ENCODE measurements at regions not wholly inside any gene's neighbourhood (a gene's known extent, or its start where the extent isn't known, plus 50 kb on each side); places are given as distances from the start of the nearest gene placed in this dataset.

DNA sequence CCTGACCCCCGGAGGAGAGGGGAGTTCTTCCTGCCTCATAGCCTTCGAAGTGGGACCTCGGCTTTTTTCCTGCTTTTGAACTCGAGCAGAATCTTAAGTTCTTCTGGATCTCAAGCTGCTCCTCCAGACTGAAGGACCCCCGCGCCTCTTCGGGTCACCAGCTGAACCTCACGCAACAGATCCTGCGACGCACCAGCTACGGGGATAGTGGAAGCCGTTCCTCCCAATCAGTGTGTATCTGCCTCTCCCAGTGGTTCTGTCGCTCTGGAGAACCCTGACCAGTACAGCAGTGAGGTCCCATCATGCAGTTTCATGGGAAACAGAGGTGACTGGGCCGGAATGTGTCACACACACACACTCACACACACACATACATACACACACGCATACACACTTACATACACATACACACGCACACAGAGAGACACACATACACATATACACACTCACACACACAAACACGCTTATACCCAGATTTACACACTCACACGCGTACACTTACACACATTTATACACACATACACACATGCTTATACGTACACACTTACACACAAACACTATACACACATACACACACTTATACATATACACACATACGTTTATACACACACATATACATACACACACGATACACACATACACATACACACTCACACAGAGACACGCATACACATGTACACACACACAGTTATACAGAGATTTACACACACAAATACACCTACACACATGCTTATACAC is 170.0 kb downstream of the TTLL2 start:
- DNase-seq = no peak

DNA sequence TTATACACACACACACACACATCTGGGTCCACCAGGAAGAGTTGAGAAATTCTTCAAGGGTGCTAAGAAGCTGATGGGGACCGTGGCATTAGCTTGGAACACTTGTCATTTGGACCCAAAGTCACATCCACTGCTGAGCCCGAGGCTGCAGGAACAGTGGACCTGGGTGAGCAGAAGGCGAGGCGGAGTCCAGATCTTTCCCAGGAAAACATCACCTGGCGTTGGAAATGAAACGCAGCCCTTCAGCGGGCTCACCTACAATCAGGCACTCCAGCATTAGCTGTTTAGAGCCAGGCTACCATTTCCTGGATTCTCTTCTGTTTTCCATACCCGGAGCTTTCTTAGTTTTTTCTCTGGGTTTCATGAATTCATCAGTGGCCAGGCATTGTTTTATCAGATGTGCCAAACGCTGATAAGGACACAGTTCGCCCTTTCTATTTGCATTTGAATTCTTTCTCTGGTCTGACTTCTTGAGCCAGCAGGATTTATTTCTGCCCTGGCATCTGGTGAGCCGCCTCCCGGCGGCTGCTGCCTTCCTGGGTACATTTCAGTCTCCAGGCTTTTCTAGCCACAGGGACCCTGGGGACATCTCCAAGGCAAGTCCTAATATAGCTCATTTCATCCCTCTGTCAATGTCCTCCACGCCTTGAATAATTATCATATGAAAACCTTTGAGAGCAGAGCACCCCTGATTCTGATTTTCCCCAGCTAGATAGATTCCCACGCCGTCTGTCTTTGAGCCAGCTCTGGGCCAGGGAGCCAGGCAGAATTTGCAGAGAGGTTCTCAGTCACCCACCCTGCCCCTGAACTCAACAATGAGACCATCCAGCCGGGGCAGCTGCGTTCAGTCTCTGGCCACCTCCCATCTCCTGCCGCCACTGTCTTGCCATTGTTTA is 170.9 kb downstream of the TTLL2 start:
- peak; percentile 59 to 61 for DNase-seq

DNA sequence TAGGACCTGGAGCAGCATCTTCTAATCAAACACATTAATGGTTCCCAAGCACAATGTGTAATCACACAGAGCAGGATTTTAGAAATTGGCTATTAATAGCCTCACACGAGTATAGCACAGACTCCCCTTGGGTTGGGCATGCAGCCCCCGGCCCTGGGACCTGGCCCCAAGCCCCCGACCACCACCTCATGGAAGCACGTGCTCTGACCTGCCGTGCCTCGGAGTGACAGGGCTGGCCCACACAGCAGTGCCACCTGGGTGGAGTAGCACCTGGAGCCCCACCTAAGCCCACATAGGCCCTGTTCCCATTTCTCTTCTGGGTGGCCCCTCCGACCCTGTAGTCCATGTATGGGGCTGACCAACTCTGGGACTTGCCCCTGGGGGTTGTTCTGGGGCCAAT is 171.8 kb downstream of the TTLL2 start:
- no peak for DNase-seq

DNA sequence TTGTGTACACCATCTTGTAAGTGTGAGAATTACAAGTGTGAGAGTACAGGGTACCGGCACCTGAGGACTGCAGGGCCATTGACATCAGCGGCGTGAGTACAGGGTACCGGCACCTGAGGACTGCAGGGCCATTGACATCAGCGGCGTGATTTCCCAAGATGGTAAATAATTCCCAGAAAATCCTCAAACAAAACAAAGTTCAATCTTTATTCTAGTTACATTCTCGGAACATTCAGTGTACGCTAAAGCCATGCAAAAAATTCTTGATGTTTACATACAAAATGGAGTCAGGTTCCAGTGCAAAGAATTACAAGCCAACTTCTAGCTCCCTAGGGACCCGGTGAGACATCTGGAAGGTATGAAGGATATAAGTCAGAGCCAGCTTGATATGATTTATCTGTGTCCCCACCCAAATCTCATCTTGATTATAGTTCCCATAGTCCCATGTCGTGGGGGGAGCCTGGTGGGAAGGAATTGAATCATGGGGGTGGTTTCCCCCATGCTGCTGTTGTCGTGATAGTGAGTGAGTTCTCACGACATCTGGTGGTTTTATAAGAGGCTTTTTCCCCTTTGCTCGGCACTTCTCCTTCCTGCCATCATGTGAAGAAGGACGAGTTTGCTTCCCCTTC is 172.7 kb downstream of the TTLL2 start:
- DNase-seq = no peak

DNA sequence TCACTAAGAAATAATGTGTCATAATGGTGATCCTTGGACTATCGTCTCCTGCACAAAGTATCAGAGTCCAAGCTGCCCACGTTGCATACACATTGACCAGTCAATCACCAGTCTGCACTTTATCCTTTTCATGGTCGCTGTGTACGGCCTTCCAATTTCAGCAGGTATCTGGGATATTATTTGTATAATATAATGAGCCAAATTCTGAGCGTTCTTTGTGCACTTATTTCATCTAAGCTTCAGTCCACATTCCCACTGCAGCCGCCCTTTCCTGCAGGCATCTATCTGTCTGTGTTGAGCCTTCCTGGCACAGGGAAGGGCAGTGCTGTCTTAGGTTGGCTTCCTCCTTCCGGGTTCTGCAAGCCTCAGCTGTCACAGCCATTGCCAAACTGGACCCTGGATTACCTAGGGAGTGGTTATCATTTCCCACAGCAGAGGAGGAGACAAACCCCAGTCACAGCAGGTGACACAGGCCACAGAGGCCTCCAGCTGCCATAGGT is 174.3 kb downstream of the TTLL2 start:
- no peak for DNase-seq

DNA sequence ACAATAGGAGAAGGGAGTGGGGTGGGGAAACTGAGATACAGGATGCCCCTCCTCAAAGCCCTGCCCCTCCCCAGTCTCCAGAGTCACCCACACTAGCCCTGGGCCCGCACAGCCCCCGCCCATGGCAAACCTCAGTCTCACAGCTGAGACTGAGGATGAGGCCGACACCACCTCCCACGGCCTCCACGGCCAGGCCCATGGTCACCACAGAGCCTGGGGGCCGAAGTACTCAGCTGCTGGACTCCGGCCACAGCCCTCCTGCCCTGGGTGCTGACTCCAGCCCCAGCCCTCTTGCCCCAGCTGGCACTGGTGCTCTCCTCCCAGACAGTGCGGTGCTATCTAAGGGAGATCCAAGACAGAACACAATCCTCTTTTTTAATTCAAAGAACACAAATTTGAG is 176.1 kb downstream of the TTLL2 start:
- DNase-seq = no peak

DNA sequence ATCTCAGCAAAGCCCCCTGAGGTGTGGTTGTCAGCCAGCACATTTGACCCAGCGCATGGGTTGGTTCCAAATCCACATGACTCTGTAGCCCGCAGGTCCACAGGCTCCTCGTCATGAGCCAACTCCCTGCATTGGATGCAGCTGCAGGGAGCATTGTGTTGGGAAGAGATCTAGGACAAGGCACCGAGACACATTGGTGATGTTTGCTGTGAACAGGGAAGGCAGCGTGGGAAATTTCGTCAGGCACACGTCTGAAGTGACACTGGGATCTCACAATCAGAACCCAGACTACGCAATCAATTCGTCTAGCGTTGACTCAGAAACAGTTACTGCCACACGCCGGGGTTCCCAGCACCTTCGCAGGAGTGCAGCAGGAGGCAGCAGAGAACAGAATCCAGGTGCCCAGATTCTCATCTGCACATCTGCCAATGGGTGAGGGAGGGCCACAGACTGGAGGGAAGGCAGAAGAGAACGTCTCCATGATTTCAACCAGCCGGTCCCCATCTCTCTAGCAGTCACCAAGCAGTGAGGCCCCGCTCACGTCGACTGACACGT is 177.0 kb downstream of the TTLL2 start:
- no peak for DNase-seq

DNA sequence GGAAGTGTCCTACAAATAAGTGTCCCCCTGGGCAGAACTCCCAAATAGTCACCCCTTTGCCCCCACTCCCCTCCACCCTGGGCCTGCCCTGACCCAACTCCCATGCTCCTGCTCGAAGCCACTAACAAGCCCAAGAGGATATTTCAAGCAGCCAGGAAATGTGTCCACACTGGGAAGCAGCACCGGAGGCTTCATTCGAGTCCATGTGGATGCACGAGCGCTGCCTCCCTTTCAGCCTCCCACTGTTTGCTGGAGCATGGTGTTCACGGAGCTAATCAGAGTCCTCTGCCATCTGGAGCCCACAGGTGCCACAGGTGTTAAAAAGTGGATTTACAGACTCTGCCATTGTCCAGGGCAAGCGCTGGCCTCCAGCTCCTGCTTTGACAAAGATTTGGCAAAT is 177.6 kb downstream of the TTLL2 start:
- DNase-seq = no peak

DNA sequence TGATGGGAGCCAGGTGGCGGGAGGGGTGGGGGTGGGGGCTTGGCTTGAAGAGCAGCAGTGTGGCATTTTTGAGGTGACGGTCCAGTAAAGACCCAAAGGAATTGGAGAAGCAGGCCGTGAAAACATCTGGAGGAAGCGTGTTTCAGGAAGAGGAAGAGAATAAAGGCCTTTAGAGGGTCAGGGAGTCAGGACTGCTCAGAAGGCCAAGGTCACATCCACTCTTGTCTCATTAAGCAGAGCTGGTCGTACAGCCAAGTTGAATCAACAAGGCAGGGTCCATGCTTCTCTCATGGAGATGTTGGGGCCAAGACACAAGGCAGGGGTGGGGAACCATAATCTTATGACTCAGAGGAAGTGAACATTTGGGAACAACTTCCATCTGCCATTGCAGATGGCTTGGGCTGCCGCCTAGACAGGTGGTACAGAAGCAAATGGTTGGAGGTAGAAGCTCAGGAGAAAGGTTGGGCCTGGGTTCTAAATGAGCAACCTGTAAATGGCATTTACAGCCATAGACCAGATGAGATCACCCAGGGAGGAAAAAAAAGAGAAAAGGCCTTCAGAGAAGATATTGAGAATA is 179.6 kb downstream of the TTLL2 start:
- no peak for DNase-seq

DNA sequence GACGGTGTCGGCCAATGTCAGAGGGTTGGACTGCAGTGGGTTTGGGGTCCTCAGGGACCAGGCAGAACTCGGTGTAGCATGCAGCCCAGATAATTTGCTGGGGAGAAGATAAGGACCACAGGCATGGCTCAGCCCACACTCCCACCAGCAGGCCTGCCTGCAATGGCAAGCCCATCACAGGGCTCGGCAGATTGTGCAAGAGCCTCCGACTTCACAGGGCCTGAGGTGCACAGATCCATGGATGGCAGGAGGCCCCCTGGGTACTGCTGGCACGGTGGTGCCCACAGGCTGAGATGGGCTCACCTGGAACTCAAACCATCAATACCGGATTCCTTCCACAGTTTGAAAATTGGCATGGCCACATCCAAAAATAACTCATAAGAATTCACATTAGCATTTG is 180.3 kb downstream of the TTLL2 start:
- no peak for DNase-seq

DNA sequence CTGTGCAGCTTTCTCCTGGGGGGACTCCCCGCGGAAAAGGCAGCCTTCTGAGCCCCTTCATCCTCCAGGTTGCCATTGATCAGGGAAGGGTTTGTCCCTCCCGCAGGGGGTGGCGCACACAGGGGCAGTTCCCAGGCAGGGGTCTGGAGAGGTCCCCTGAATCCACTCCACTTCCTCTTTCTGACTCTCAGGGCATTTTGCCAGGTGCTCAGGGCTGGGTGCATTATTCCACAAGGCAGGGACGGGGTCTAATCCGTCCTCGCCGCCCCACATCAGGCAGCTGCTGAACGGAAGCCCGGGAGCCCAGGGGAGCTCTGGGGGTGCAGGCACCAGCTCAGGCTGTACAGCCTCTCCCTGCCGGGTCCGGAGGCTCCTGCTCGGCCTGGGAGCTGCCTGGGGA is 180.9 kb downstream of the TTLL2 start:
- no peak for DNase-seq

DNA sequence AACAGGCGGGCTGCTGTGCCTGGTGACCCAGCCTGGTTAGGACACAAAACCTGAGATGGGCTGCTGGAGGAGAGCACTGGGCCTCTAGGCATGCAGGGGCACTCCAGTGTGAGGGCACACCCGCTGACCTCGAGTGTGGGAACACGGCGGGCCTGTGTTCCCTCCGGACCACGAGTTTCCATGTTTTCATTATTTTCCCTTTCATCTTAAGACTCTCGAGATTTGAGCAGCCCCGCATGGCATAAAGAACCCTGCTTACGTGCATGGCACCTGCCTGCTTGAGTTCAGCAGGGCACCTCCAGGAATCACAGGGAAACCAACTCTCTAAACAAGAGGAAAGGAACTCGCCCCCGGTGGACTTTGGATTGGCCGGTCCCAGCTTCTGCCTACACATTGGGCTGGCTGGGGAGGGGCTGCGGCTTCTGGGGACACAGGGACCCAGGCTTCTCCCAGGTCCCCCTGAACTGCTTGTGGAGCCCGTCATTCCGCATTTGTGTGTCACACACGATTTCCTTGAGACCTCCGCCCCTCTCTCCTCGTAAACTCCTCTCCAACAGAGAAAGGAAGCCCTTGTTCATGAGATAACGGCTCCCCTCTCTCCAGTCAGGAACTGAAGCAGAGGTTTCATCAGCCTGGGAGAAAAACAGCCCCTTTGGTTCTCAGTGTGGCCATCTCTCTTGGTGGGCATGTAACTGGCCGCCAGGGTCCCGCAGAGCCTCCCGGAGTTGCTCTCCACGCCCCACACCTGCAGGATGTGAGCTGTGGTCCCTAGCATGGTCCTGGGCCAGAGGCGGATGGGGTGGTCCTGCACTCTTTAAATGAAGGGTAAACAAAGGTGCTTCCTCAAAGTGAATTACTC is 181.8 kb downstream of the TTLL2 start:
- DNase-seq = no peak

DNA sequence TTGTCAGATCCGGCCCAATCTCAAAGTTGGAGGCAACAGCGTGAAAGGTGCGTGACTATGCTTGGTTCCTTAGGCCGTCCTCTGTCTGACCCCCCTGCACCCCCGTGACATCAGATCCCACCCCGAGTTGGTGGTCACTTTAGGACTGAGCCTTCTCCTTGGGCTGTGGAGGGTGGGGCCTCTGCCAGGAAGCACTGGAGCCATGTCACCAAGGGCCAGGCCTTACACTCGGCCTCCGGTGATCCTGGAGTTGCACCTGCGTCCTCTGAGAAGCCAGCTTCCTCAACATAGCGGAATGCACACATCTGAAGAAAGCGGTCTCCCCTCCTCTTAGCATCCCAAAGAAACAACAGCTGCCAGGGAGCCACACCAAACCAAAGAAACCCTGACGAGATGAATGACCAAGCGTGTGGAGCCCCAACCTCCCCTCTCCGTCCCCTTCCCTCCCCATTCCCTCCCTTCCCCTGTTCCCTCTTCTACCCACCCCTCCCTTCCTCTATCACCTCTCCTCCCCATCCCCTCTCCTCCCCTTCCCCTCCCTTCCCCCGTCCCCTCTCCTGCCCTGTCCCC is 182.6 kb downstream of the TTLL2 start:
- no peak for DNase-seq

DNA sequence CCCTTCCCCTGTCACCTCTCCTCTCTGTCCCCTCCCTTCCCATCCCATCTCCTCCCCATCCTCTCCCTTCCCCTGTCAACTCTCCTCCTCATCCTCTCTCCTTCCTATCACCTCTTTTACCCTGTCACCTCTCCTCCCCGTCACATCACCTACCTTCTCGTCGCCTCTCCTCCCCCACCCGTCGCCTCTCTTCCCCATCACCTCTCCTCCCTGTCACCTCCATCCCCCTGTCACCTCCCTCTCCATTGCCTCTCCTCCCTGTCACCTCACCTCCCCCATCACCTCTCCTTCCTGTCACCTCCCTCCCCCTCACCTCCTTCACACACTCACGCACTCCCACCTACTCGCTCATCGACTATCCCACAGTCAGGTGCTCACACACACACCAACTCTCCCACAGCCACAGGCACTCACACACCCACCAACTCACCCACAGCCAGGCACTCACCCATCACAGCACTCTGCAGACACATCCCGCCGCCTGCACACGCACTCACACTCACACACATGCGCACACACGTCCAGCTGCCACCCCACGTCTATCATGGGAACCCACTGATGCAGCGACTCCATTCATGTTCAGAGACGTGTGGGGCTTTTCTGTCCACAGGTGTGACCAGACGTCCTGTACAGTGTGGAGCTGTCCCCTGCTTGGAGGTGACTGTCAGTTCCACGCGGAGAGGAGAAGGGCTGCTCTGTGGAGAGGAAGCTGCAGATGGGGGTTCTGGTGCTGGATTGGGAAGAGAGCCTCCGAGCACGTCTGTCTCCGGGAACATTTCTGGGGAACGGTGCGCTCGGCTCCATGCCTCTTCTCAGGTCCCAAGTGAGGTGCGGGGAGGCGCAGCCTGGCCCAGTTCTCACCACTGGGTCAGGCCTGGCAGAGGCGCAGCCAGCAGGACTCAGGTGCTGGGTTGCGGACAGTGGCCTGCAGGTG is 184.3 kb downstream of the TTLL2 start:
- no peak for DNase-seq

DNA sequence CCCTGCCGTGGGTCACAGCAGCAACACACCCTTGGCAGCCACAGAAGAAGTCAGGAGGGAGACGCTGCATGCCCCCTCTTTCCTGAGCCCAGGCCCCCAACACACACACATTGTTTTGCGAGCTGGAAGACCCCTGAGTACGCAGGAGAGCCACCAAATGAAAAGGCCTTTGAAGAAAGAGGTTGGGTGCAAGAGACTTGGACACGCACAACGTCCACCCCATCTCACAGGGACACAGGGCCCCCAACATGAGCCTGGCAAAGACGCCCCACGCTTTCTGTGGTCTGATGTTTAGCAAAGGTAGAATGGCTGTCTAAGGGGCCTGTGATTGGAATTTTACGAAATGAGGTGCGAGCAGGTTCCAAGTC is 185.0 kb downstream of the TTLL2 start:
- no peak for DNase-seq

DNA sequence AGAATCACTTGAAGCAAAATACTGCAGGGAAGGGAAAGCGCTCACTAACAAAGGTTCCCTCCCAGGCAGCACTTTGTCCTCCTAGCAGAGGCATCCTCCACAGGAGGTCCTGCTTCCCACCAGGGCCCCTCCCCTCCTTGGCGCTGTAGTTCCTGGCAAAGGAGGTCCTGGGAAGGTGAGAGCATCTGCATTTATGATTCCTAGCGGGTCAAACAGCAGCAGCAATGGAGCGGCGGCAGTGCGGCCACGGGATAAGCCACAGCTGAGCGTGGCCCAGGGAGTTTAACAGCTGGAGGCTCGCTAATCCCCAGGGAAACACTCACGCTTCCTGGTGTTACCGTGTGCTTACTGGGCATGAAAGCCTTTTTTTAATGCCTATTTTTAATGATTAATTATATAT is 185.8 kb downstream of the TTLL2 start:
- DNase-seq = no peak

DNA sequence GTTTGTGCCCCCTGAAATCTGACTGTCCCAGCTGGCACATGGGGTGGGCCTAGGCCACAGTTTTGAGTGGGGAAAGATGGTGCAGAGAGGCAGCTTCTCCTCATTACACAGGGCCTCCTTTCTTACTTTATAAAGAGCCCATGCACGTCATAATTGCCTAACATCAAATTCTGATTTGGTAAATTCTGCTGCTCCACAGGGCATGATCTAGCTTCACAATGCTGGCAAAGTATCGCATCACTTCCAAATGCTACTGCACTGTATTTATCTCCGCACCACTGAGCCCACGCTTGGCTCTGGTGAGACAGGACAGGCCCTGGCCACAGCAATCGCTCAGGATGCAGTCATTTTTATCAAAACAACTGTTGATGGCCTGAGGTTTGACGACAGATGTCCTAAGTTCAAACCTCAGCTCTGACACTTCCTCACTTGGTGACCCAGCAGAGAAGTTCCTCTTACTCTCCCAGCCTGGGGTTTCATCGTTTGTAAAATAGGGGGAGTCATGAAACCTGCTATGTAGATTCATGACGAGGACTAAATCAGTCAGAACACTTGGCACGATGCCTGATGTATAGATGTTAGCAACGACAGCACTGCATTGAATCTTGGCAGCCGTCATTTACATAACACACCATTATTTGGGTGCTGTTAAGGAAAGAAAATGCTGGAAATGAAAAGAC is 187.9 kb downstream of the TTLL2 start:
- no peak for DNase-seq

DNA sequence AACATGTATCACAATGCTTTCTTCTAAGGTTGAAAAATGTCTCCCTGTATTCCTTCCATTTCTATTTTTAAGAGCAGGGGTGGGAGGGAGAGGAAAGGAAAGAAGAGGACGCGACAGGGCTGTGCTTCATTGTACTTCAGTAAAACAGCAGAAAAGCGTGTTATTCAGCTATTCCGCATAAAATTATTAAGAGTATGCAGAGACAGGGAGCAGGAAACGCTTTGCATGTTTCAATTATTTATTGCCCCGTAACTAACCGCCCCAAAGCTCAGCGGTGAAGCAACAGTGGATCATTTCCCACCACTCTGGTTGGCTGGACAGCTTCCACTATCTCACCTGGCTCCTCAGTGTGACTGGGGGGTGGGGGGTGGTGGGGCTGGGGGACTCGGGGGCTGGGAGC is 188.9 kb downstream of the TTLL2 start:
- no peak for DNase-seq

DNA sequence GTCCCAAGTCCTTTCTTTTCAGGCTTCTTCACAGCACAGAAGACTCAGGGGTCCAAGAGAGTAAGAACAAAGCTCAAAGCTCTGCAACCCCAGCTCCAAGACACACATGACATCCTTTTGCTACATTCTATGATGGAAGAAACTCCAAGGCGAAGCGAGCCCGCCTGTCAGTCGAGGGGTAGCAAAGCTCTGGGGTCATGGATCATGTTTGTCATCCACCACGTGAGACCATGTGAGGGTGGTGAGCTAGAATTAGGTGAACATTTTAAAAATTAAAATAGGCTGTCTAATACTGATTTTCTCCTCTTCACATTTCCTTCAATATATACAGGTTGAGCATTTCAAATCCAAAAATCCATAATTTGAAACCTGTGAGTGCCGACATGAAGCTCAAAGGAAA is 189.6 kb downstream of the TTLL2 start:
- DNase-seq = no peak
